ENCODE measurements at regions not wholly inside any gene's neighbourhood (a gene's known extent, or its start where the extent isn't known, plus 50 kb on each side); places are given as distances from the start of the nearest gene placed in this dataset.

DNA sequence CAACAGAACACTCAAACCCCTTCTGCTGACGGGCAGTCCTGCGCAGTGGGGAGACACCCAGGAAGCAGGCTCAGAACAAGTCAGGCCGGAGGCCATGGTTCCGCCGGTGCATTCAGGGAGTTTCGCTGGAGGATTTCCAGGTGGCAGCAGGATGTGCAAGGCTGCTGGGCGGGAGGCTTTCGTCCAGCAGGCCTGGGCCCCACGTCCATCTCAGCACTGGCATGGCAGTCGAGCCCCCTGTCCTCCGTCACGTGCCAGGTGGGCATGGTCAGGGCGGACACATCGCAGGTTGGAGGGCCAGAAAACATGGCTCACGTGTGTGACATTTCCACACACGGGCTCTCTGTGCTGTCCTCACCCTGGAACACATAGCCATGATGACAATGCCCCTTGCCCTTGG is 299.9 kb upstream of the IRX2 start:
- TF ChIP-seq CTCF (IDR thresholded peaks at IDR 0.05) (no peak), EZH2 (IDR thresholded peaks at IDR 0.05; ENCODE audit: borderline replicate concordance, insufficient read depth, low read depth, low read length, poor library complexity, severe bottlenecking) (no peak)
